ENCODE measurements at regions not wholly inside any gene's neighbourhood (a gene's known extent, or its start where the extent isn't known, plus 50 kb on each side); places are given as distances from the start of the nearest gene placed in this dataset.

DNA sequence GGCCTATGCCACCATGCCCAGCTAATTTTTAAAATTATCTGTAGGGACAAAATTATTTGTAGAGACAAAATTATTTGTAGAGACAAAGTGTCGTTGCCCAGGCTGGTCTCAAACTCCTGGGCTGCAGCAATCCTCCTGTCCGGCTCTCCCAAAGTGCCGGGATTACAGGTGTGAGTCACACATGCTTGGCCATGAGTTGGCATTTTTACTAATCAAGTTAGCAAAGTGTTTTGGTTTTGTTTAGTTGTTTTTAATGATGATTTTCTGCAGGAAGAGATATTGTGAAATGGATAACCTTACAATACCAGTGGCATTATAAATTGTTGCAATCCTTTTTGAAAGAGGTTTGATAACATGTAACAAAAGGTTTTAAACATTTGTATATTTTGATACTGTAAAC is 65.3 kb upstream of the MAGI3 start:
- Histone ChIP-seq H3K36me3 (ENCODE audit: control insufficient read depth in 4 of 4, insufficient read depth in 4 of 4, low read length in 3 of 4) (no peaks in the 10 kb centered on the region), H3K27me3 (replicated peaks in 2 of 5; ENCODE audit: control insufficient read depth in 4 of 5, insufficient read depth in 5 of 5, low read length in 4 of 5) (no peaks in the 10 kb centered on the region), H3K4me1 (ENCODE audit: control extremely low read depth in 1 of 4, control insufficient read depth in 4 of 4, insufficient read depth in 4 of 4, low read length in 3 of 4) (no peaks in the 10 kb centered on the region), H3K9me3 (ENCODE audit: control extremely low read depth in 1 of 5, control insufficient read depth in 4 of 5, insufficient read depth in 2 of 5, low read depth in 1 of 5, low read length in 4 of 5) (peaks cover 0 to 3% (median 0%) of the 10 kb centered on the region in 5 experiments), H3K27ac (ENCODE audit: insufficient read depth in 1 of 2, low read depth in 1 of 2, low read length in 2 of 2, poor library complexity in 1 of 2, severe bottlenecking in 2 of 2) (no peak overlapping the region), H3K4me3 (ENCODE audit: control insufficient read depth in 1 of 7, extremely low read depth in 1 of 7, insufficient read depth in 4 of 7, low read depth in 2 of 7, low read length in 6 of 7) (no peak overlapping the region)
- WGBS (ENCODE audit: insufficient coverage) = 90% methylated on average over 2 of the region's 3 CpGs
- no peak for DNase-seq
- CTCF ChIA-PET = no interaction called here
- POLR2A ChIA-PET = no interaction called here

- Histone ChIP-seq H3K36me3 (ENCODE audit: control insufficient read depth in 4 of 4, insufficient read depth in 4 of 4, low read length in 3 of 4) (no peaks in the 10 kb centered on the region), H3K27me3 (replicated peaks in 2 of 5; ENCODE audit: control insufficient read depth in 4 of 5, insufficient read depth in 5 of 5, low read length in 4 of 5) (no peaks in the 10 kb centered on the region), H3K4me1 (ENCODE audit: control extremely low read depth in 1 of 4, control insufficient read depth in 4 of 4, insufficient read depth in 4 of 4, low read length in 3 of 4) (no peaks in the 10 kb centered on the region), H3K27ac (ENCODE audit: insufficient read depth in 1 of 2, low read depth in 1 of 2, low read length in 2 of 2, poor library complexity in 1 of 2, severe bottlenecking in 2 of 2) (no peak overlapping the region), H3K4me3 (ENCODE audit: control insufficient read depth in 1 of 7, extremely low read depth in 1 of 7, insufficient read depth in 4 of 7, low read depth in 2 of 7, low read length in 6 of 7) (no peak overlapping the region), H3K9me3 (ENCODE audit: control extremely low read depth in 1 of 5, control insufficient read depth in 4 of 5, insufficient read depth in 2 of 5, low read depth in 1 of 5, low read length in 4 of 5) (peaks cover 0 to 3% (median 0%) of the 10 kb centered on the region in 5 experiments)
- WGBS (ENCODE audit: insufficient coverage) = 100% methylated on average over 2 of the region's 2 CpGs
- POLR2A ChIA-PET = no interaction called here
- CTCF ChIA-PET = no interaction called here
- DNase-seq = no peak
These were observed 63.3 kb upstream of the MAGI3 start for GRCh38 chr1:113326976-113327375.

DNA sequence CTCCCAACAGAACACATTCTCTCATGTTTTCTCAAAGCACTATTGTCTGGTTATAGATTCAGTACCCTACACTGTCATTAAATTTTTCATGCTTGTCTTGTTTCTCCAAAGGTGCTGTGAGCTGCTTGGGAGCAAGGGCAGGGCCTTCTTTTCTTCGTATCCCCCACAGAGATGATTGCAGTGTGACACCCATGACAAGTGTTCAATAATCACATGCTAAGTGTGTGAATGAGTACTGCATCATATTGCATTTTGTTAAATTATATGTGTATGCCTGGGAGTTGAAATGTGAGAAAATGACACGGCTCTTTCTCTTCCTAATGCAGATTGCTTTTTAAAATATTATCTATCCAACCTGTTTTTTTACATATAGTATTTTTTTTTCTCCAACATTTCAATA is 57.3 kb upstream of the MAGI3 start:
- H3K4me3 ChIP-seq (ENCODE audit: control insufficient read depth in 1 of 7, extremely low read depth in 1 of 7, insufficient read depth in 4 of 7, low read depth in 2 of 7, low read length in 6 of 7) = no peak overlapping the region
- no peaks in the 10 kb centered on the region for H3K36me3 ChIP-seq (ENCODE audit: control insufficient read depth in 4 of 4, insufficient read depth in 4 of 4, low read length in 3 of 4)
- H3K4me1 ChIP-seq (ENCODE audit: control extremely low read depth in 1 of 4, control insufficient read depth in 4 of 4, insufficient read depth in 4 of 4, low read length in 3 of 4) = no peaks in the 10 kb centered on the region
- CTCF ChIA-PET = no interaction called here
- POLR2A ChIA-PET = no interaction called here
- no CpG with 5 or more reads among the region's 2 CpGs for WGBS (ENCODE audit: insufficient coverage)
- H3K9me3 ChIP-seq (ENCODE audit: control extremely low read depth in 1 of 5, control insufficient read depth in 4 of 5, insufficient read depth in 2 of 5, low read depth in 1 of 5, low read length in 4 of 5) = peaks cover 0 to 1% (median 0%) of the 10 kb centered on the region in 5 experiments
- H3K27ac ChIP-seq (ENCODE audit: insufficient read depth in 1 of 2, low read depth in 1 of 2, low read length in 2 of 2, poor library complexity in 1 of 2, severe bottlenecking in 2 of 2) = no peak overlapping the region
- no peaks in the 10 kb centered on the region for H3K27me3 ChIP-seq (replicated peaks in 2 of 5; ENCODE audit: control insufficient read depth in 4 of 5, insufficient read depth in 5 of 5, low read length in 4 of 5)
- no peak for DNase-seq

GRCh38 chr1:113340038-113340437 is 50.3 kb upstream of the MAGI3 start:
- no peak for DNase-seq
- Histone ChIP-seq H3K27me3 (replicated peaks in 2 of 5; ENCODE audit: control insufficient read depth in 4 of 5, insufficient read depth in 5 of 5, low read length in 4 of 5) (no peaks in the 10 kb centered on the region), H3K9me3 (ENCODE audit: control extremely low read depth in 1 of 5, control insufficient read depth in 4 of 5, insufficient read depth in 2 of 5, low read depth in 1 of 5, low read length in 4 of 5) (peaks cover 0 to 3% (median 0%) of the 10 kb centered on the region in 5 experiments), H3K4me3 (ENCODE audit: control insufficient read depth in 1 of 7, extremely low read depth in 1 of 7, insufficient read depth in 4 of 7, low read depth in 2 of 7, low read length in 6 of 7) (no peak overlapping the region), H3K4me1 (ENCODE audit: control extremely low read depth in 1 of 4, control insufficient read depth in 4 of 4, insufficient read depth in 4 of 4, low read length in 3 of 4) (no peaks in the 10 kb centered on the region), H3K27ac (ENCODE audit: insufficient read depth in 1 of 2, low read depth in 1 of 2, low read length in 2 of 2, poor library complexity in 1 of 2, severe bottlenecking in 2 of 2) (no peak overlapping the region), H3K36me3 (ENCODE audit: control insufficient read depth in 4 of 4, insufficient read depth in 4 of 4, low read length in 3 of 4) (no peaks in the 10 kb centered on the region)
- CTCF ChIA-PET = no interaction called here
- POLR2A ChIA-PET = no interaction called here
- WGBS (ENCODE audit: insufficient coverage) = 86% methylated on average over 1 of the region's 1 CpG

Data from common myeloid progenitor, CD34-positive (primary cell).